ENCODE measurements at regions not wholly inside any gene's neighbourhood (a gene's known extent, or its start where the extent isn't known, plus 50 kb on each side); places are given as distances from the start of the nearest gene placed in this dataset.

DNA sequence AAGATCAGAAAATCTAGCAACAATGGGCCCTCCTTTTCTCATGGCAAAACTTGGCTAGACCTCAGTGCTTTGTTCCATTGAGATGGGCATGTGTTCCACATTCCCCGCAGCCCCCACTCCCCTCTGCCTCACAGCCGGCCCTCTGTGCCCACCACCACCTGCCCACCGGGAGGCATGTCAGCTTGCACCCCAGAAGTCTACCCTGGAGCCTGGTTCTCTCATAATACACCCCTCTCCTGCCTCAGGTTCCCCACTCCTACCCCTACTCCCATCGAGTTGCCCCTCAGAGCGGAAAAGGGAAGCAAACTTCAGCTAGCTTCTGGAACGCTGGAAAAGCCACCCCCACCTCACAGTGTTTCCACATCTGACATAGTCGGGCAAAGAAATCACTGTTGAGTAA, 219.0 kb downstream of the ANAPC1 start:
- TF ChIP-seq REST (IDR thresholded peaks at IDR 0.05; ENCODE audit: insufficient read depth in 1 of 2, low read depth in 2 of 2, low read length in 2 of 2) (no peak), POLR2AphosphoS5 (IDR thresholded peaks at IDR 0.05; ENCODE audit: low read depth, low read length) (no peak), SIN3A (IDR thresholded peaks at IDR 0.05; ENCODE audit: borderline replicate concordance, insufficient read depth, low read length) (no peak), TAF1 (IDR thresholded peaks at IDR 0.05; ENCODE audit: borderline replicate concordance, insufficient read depth, low read length) (no peak)

Measured in PFSK-1 (cell line).